GM21723 (cell line): ENCODE measurements at regions not wholly inside any gene's neighbourhood (a gene's known extent, or its start where the extent isn't known, plus 50 kb on each side); places are given as distances from the start of the nearest gene placed in this dataset.
"Not testable (repeated sequence)": the region's sequence is repeated elsewhere in the genome, so short reads cannot be mapped to it uniquely, and the experiment has no call there.

ENCODE experiments used
- ATAC-seq: cut with Tn5 transposase; IDR thresholded peaks from one replicate; pipeline ENCODE4 v1.9.1; 2021; ENCODE audit warnings: mild to moderate bottlenecking, moderate library complexity; ENCODE audit not compliant: unreplicated experiment

GRCh38 chr7:11221984-11222383 lies 248.3 kb downstream of the PHF14 start:
- ATAC-seq: no peak

GRCh38 chr7:11224535-11224934 lies 250.9 kb downstream of the PHF14 start:
- no peak for ATAC-seq

GRCh38 chr7:11228515-11228914 lies 254.8 kb downstream of the PHF14 start:
- ATAC-seq: no peak

- no peak for ATAC-seq
Observed at GRCh38 chr7:11231190-11231589, 257.5 kb downstream of the PHF14 start.

- ATAC-seq: no peak
Observed at GRCh38 chr7:11232462-11232861, 258.8 kb downstream of the PHF14 start.

- ATAC-seq: no peak
Observed at GRCh38 chr7:11233871-11234270, 260.2 kb downstream of the PHF14 start.

- no peak for ATAC-seq
Observed at GRCh38 chr7:11235491-11235890, 261.8 kb downstream of the PHF14 start.

- no peak for ATAC-seq
Observed at GRCh38 chr7:11236680-11237079, 263.0 kb downstream of the PHF14 start.

- ATAC-seq: no peak
Observed at GRCh38 chr7:11237742-11238141, 264.1 kb downstream of the PHF14 start.

GRCh38 chr7:11239316-11239715 lies 265.6 kb downstream of the PHF14 start:
- no peak for ATAC-seq

GRCh38 chr7:11243739-11244138 lies 270.1 kb downstream of the PHF14 start:
- ATAC-seq: no peak

- ATAC-seq: no peak
Observed at GRCh38 chr7:11244149-11244548, 270.5 kb downstream of the PHF14 start.

GRCh38 chr7:11247545-11247944 lies 273.9 kb downstream of the PHF14 start:
- ATAC-seq: no peak

- no peak for ATAC-seq
Observed at GRCh38 chr7:11251436-11251835, 277.8 kb downstream of the PHF14 start.

GRCh38 chr7:11252011-11252607 lies 278.4 kb downstream of the PHF14 start:
- peak; percentile 43 for ATAC-seq

GRCh38 chr7:11252705-11253272 lies 279.1 kb downstream of the PHF14 start:
- ATAC-seq: peak; percentile 67

GRCh38 chr7:11256501-11256900 lies 282.8 kb downstream of the PHF14 start:
- ATAC-seq: no peak

GRCh38 chr7:11261470-11261869 lies 287.8 kb downstream of the PHF14 start:
- ATAC-seq: no peak

GRCh38 chr7:11266101-11266500 lies 292.4 kb downstream of the PHF14 start:
- ATAC-seq: no peak

- no peak for ATAC-seq
Observed at GRCh38 chr7:11272352-11272751, 298.7 kb downstream of the PHF14 start.

- ATAC-seq: no peak
Observed at GRCh38 chr7:11274074-11274473, 300.4 kb downstream of the PHF14 start.

GRCh38 chr7:11281953-11282352 lies 308.3 kb downstream of the PHF14 start:
- no peak for ATAC-seq

GRCh38 chr7:11283584-11283983 lies 309.9 kb downstream of the PHF14 start:
- ATAC-seq: not testable (repeated sequence)
